GM12878 (cell line): ENCODE measurements at regions not wholly inside any gene's neighbourhood (a gene's known extent, or its start where the extent isn't known, plus 50 kb on each side); places are given as distances from the start of the nearest gene placed in this dataset.

Source experiments
- ATAC-seq: fragments of 200-7000 bp; cut with Tn5 transposase; 3 replicates; pipeline ENCODE4 v1.9.1; 2020; ENCODE audit warnings: mild to moderate bottlenecking, moderate library complexity
- BruUV-seq: library from RNA; stranded (reverse); fragments of 400-500 nt; replicated peaks from 2 replicates; lab custom pipeline; 2021; lab: Mats Ljungman, UMichigan
- CTCF ChIA-PET: fragments of 300-600 bp; sonication (Branson Sonifier 250); formaldehyde crosslinking; extraction: SDS; loops from one replicate; lab custom pipeline; 2021; ENCODE audit warnings: inconsistent platforms; lab: Yijun Ruan, JAX
- POLR2A ChIA-PET: fragments of 350-600 bp; formaldehyde crosslinking; extraction: SDS; loops from one replicate; lab custom pipeline; 2021; ENCODE audit warnings: inconsistent platforms; lab: Charles Lee
- RAD21 ChIA-PET: fragments of 300-600 bp; sonication (Branson Sonifier 250); formaldehyde crosslinking; loops from one replicate; lab custom pipeline; 2023; ENCODE audit warnings: antibody characterized with exemption; ENCODE audit not compliant: unreplicated experiment; lab: Charles Lee
- SMC1A ChIA-PET: fragments of 300-600 bp; sonication (Branson Sonifier 250); formaldehyde crosslinking; loops from one replicate; lab custom pipeline; 2023; ENCODE audit not compliant: unreplicated experiment, uncharacterized antibody; lab: Charles Lee
- DNase-seq: peaks from one replicate; pipeline ENCODE4 v3.0.0-alpha.2; 2011; ENCODE audit warnings: low read depth, low spot score
- FAIRE-seq: peaks from 3 replicates; lab custom pipeline; 2011; peaks lifted over from hg19 to GRCh38; lab: Jason Lieb, UNC
- H2AFZ ChIP-seq: 2 replicates; pipeline ENCODE4 v1.6.0; 2011; ENCODE audit warnings: low read depth, low read length, control low read depth; ENCODE audit not compliant: control insufficient read depth
- H3K27ac ChIP-seq: 2 replicates; pipeline ENCODE4 v1.5.1; 2011; ENCODE audit warnings: control low read depth; ENCODE audit not compliant: control insufficient read depth, insufficient read depth
- H3K27me3 ChIP-seq, 2 experiments: replicated peaks in 1 of 2; 2 replicates each; pipeline versions ENCODE4 v1.6.0 to v1.6.1; 2011; ENCODE audit warnings: low read length in 1 of 2; ENCODE audit not compliant: control insufficient read depth in 2 of 2, insufficient read depth in 2 of 2
- H3K36me3 ChIP-seq, 2 experiments: 2 replicates each; pipeline ENCODE4 v1.5.1; 2011; ENCODE audit warnings: low read length in 1 of 2; ENCODE audit not compliant: control insufficient read depth in 2 of 2, insufficient read depth in 2 of 2
- H3K4me1 ChIP-seq: 2 replicates; pipeline ENCODE4 v1.6.1; 2011; ENCODE audit warnings: mild to moderate bottlenecking, low read length, moderate library complexity, mixed read lengths; ENCODE audit not compliant: control insufficient read depth, insufficient read depth
- H3K4me2 ChIP-seq: 2 replicates; pipeline ENCODE4 v1.6.0; 2011; ENCODE audit warnings: control low read depth; ENCODE audit not compliant: control insufficient read depth, insufficient read depth
- H3K4me3 ChIP-seq: fragments of 200-600 bp; sonication (generic); 2 replicates; pipeline ENCODE4 v1.5.1; 2016
- H3K79me2 ChIP-seq: 2 replicates; pipeline ENCODE4 v1.6.0; 2011; ENCODE audit warnings: low read length; ENCODE audit not compliant: control insufficient read depth, insufficient read depth
- H3K9ac ChIP-seq: 2 replicates; pipeline ENCODE4 v1.8.0; 2011; ENCODE audit warnings: low read length, control low read depth, mixed read lengths; ENCODE audit not compliant: control insufficient read depth, insufficient read depth
- H3K9me3 ChIP-seq: replicated peaks from 3 replicates; pipeline ENCODE4 v1.5.1; 2011; ENCODE audit warnings: mild to moderate bottlenecking, low read length; ENCODE audit not compliant: control insufficient read depth, insufficient read depth
- H4K20me1 ChIP-seq: 2 replicates; pipeline ENCODE4 v1.6.0; 2011; ENCODE audit not compliant: control insufficient read depth, insufficient read depth
- EP300 ChIP-seq, 2 experiments: fragments of 150-350 bp in 1 of 2; IDR thresholded peaks; 2 replicates each; pipeline ENCODE4 v1.6.1; 2011 to 2012; ENCODE audit warnings: low read depth in 2 of 2, low read length in 2 of 2, borderline replicate concordance in 1 of 2, improper control_type of control experiment in 1 of 2, inconsistent platforms in 1 of 2; ENCODE audit not compliant: control insufficient read depth in 1 of 2
- NR2C2 ChIP-seq: IDR thresholded peaks from 2 replicates; pipeline ENCODE4 v1.6.1; 2011; ENCODE audit warnings: borderline replicate concordance, low read depth; ENCODE audit not compliant: control insufficient read depth, insufficient read length
- SREBF1 ChIP-seq: IDR thresholded peaks from 2 replicates; pipeline ENCODE4 v1.6.1; 2012; ENCODE audit warnings: mild to moderate bottlenecking, low read length
- SUZ12 ChIP-seq: fragments of 200-600 bp; sonication (generic); IDR thresholded peaks from one replicate; pipeline ENCODE4 v1.6.1; 2018; ENCODE audit warnings: antibody characterized with exemption, mild to moderate bottlenecking; ENCODE audit not compliant: unreplicated experiment
- WGBS: methylation state at CpG from one replicate; pipeline ENCODE4 v1.1.6; 2016; ENCODE audit warnings: low lambda C conversion rate; ENCODE audit not compliant: insufficient replicate concordance, insufficient coverage; ENCODE audit errors: missing lambda C conversion rate; 5-methylcytosine and 5-hydroxymethylcytosine counted together
- in situ Hi-C: fragments of 300-500 bp; cut with MboI; formaldehyde crosslinking; loops from 9 replicates; pipeline ENCODE4 v1.14.3; 2018; ENCODE audit warnings: mixed read lengths
- intact Hi-C: fragments of 100-400 bp; cut with micrococcal nuclease; formaldehyde crosslinking; loops from one replicate; pipeline ENCODE4 v1.14.2; 2022; ENCODE audit not compliant: unreplicated experiment
- TF ChIP-seq, protein P1 (sequence below): fragments of 450-650 bp; formaldehyde crosslinking; IDR thresholded peaks from 2 replicates; pipeline ENCODE4 v1.4.0; 2022; ENCODE audit warnings: mild to moderate bottlenecking, moderate library complexity

- ATAC-seq, result no peak
- H3K79me2 ChIP-seq, result no peaks in the 10 kb centered on the region
- ChIA-PET SMC1A (no interaction called here), RAD21 (no interaction called here), CTCF (no interaction called here), POLR2A (no interaction called here)
- H3K9me3 ChIP-seq, result no peaks in the 10 kb centered on the region
- no peak overlapping the region for H2AFZ ChIP-seq
- H3K4me1 ChIP-seq, result no peaks in the 10 kb centered on the region
- no peak overlapping the region for H3K27ac ChIP-seq
- intact Hi-C loops (no loop called here), in situ Hi-C loops (no loop called here)
- no peak overlapping the region for H3K4me3 ChIP-seq
- no peaks in the 10 kb centered on the region for H3K27me3 ChIP-seq
- no peaks in the 10 kb centered on the region for H4K20me1 ChIP-seq
- 0% methylated on average over 1 of the region's 1 CpG for WGBS
- H3K9ac ChIP-seq, result no peak overlapping the region
- FAIRE-seq, result no peak
- no peaks in the 10 kb centered on the region for H3K36me3 ChIP-seq
- DNase-seq, result no peak
- no TSS peak for BruUV-seq
- no peak overlapping the region for H3K4me2 ChIP-seq
- TF ChIP-seq SUZ12 (no peak), EP300 (IDR thresholded peaks at IDR 0.05; ENCODE audit: borderline replicate concordance in 1 of 2, control insufficient read depth in 1 of 2, low read depth in 2 of 2, low read length in 2 of 2) (no peak), NR2C2 (no peak), SREBF1 (no peak)
- TF ChIP-seq, protein P1, sequence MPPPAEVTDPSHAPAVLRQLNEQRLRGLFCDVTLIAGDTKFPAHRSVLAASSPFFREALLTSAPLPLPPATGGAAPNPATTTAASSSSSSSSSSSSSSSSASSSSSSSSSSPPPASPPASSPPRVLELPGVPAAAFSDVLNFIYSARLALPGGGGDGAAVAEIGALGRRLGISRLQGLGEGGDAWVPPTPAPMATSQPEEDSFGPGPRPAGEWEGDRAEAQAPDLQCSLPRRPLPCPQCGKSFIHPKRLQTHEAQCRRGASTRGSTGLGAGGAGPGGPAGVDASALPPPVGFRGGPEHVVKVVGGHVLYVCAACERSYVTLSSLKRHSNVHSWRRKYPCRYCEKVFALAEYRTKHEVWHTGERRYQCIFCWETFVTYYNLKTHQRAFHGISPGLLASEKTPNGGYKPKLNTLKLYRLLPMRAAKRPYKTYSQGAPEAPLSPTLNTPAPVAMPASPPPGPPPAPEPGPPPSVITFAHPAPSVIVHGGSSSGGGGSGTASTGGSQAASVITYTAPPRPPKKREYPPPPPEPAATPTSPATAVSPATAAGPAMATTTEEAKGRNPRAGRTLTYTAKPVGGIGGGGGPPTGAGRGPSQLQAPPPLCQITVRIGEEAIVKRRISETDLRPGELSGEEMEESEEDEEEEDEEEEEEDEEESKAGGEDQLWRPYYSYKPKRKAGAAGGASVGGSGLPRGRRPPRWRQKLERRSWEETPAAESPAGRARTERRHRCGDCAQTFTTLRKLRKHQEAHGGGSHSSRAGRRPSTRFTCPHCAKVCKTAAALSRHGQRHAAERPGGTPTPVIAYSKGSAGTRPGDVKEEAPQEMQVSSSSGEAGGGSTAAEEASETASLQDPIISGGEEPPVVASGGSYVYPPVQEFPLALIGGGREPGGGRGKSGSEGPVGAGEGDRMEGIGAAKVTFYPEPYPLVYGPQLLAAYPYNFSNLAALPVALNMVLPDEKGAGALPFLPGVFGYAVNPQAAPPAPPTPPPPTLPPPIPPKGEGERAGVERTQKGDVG (CRISPR knock-in tag), result no peak
These were observed 725.0 kb upstream of the FLRT2 start for GRCh38 chr14:84804895-84805294.
